Testis (tissue), 2 donors: ENCODE measurements at regions not wholly inside any gene's neighbourhood (a gene's known extent, or its start where the extent isn't known, plus 50 kb on each side); places are given as distances from the start of the nearest gene placed in this dataset.

Experiments
- CTCF ChIP-seq, 3 experiments: fragments of 450-650 bp in 2 of 3; fragments of 200-600 bp in 1 of 3; sonication (generic) in 1 of 3; IDR thresholded peaks; one replicate each; pipeline ENCODE4 v1.5.1; 2016 to 2019; ENCODE audit warnings: antibody characterized with exemption in 3 of 3, mild to moderate bottlenecking in 2 of 3, moderate library complexity in 1 of 3
- POLR2A ChIP-seq: fragments of 450-650 bp; IDR thresholded peaks from one replicate; pipeline ENCODE4 v1.6.1; 2017; ENCODE audit warnings: antibody characterized with exemption, mild to moderate bottlenecking, moderate library complexity

GRCh38 chr1:188023206-188023605 lies 1194.5 kb downstream of the PLA2G4A start:
- TF ChIP-seq CTCF (IDR thresholded peaks at IDR 0.05) = no peak
- no peak for TF ChIP-seq POLR2A
